Esophagus muscularis mucosa (tissue), 3 donors: ENCODE measurements at regions not wholly inside any gene's neighbourhood (a gene's known extent, or its start where the extent isn't known, plus 50 kb on each side); places are given as distances from the start of the nearest gene placed in this dataset.

Experiments
- CTCF ChIP-seq, 3 experiments: fragments of 200-600 bp in 2 of 3; fragments of 450-650 bp in 1 of 3; sonication (generic) in 2 of 3; IDR thresholded peaks; one replicate each; pipeline ENCODE4 v1.5.1; 2017 to 2019; ENCODE audit warnings: antibody characterized with exemption in 3 of 3, mild to moderate bottlenecking in 2 of 3, moderate library complexity in 1 of 3
- POLR2A ChIP-seq: fragments of 450-650 bp; IDR thresholded peaks from one replicate; pipeline ENCODE4 v1.6.1; 2017; ENCODE audit warnings: antibody characterized with exemption, moderate library complexity, mild to moderate bottlenecking, low read depth
- POLR2AphosphoS5 ChIP-seq, 2 donors: sonication (generic); formaldehyde crosslinking; IDR thresholded peaks; one replicate each; pipeline ENCODE4 v1.6.1; 2017; ENCODE audit warnings: antibody characterized with exemption in 2 of 2

DNA sequence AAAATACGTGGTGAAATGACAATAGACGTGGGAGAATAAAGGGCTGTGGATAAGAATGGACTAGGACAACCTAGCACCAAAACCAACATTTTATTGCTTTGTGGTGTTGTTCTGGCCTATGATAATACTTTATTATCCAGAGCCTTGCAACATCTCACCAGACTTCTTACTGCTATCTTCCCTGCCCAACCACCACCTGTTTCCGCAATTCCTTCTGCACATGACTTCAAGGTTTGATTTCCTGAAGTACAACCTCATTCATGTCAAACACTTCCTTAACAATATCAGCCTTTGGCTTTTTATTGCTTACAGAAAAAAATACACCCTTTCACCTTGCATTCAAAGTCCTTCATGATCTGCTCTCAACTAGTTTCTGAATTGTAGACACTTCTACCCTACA lies 84.8 kb downstream of the RTL3 start:
- no peak for TF ChIP-seq CTCF (IDR thresholded peaks at IDR 0.05)
- TF ChIP-seq POLR2AphosphoS5 (IDR thresholded peaks at IDR 0.05) = no peak
- no peak for TF ChIP-seq POLR2A
